Vagina (tissue), 2 donors: ENCODE measurements at regions not wholly inside any gene's neighbourhood (a gene's known extent, or its start where the extent isn't known, plus 50 kb on each side); places are given as distances from the start of the nearest gene placed in this dataset.

Source experiments
- DNase-seq, 2 donors: peaks; one replicate each; pipeline ENCODE4 v3.0.0-alpha.2; 2017; ENCODE audit errors: extremely low spot score in 2 of 2
- H3K27ac ChIP-seq: fragments of 200-600 bp; sonication (generic); one replicate; pipeline ENCODE4 v1.5.1; 2019
- H3K27me3 ChIP-seq: fragments of 200-600 bp; sonication (generic); one replicate; pipeline ENCODE4 v1.5.1; 2019
- H3K36me3 ChIP-seq, 2 donors: fragments of 200-600 bp; sonication (generic); one replicate each; pipeline ENCODE4 v1.5.1; 2017 to 2019
- H3K4me1 ChIP-seq: fragments of 200-600 bp; sonication (generic); one replicate; pipeline ENCODE4 v1.5.1; 2019
- H3K4me3 ChIP-seq, 2 donors: fragments of 200-600 bp; sonication (generic); 1 replicate in 1 of 2; 2 replicates in 1 of 2; pipeline ENCODE4 v1.5.1; 2016 to 2019
- H3K9me3 ChIP-seq: fragments of 200-600 bp; sonication (generic); one replicate; pipeline ENCODE4 v1.5.1; 2019
- POLR2A ChIP-seq, 2 donors: fragments of 450-650 bp; IDR thresholded peaks; one replicate each; pipeline ENCODE4 v1.6.1; 2017; ENCODE audit warnings: antibody characterized with exemption in 2 of 2, mild to moderate bottlenecking in 2 of 2, moderate library complexity in 2 of 2
- POLR2AphosphoS5 ChIP-seq, 2 donors: sonication (generic); formaldehyde crosslinking; IDR thresholded peaks; one replicate each; pipeline ENCODE4 v1.9.0; 2017; ENCODE audit warnings: antibody characterized with exemption in 2 of 2, mild to moderate bottlenecking in 2 of 2, low read depth in 1 of 2; ENCODE audit not compliant: insufficient read depth in 1 of 2
- intact Hi-C: fragments of 100-400 bp; cut with DNase I; formaldehyde crosslinking; loops from one replicate; pipeline ENCODE4 v1.15.1; 2023
- TF ChIP-seq, protein P1 (sequence below), 3 experiments: fragments of 450-650 bp in 2 of 3; fragments of 200-600 bp in 1 of 3; sonication (generic) in 1 of 3; IDR thresholded peaks; one replicate each; pipeline ENCODE4 v1.5.1; 2017 to 2019; ENCODE audit warnings: antibody characterized with exemption in 3 of 3, mild to moderate bottlenecking in 2 of 3, moderate library complexity in 2 of 3

DNA sequence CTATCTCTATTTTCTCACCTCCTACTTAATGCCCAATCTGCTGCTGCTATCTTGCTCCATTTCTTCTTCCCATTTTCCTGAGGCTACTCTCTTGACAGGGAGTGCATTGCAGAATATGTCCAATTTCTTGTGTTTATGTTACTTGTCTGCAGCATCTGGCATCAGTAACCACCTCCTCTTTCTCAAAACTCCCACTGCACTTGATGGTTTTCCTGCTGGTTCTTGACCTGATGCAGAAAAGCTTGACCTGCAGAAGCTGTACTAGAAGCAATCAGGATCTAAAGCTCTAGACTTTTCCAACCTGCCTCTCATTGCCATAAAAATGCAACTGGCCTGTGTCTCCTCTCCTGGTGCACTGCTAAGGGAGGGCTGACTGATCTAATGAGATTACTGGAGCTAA, 287.8 kb downstream of the ZEB1 start:
- H3K9me3 ChIP-seq: no peaks in the 10 kb centered on the region
- no peaks in the 10 kb centered on the region for H3K27me3 ChIP-seq
- DNase-seq: peak in 1 of 2 donors; percentile 60
- H3K4me1 ChIP-seq: peaks cover 42% of the 10 kb centered on the region
- no peak overlapping the region for H3K4me3 ChIP-seq
- TF ChIP-seq POLR2A (IDR thresholded peaks at IDR 0.05) (no peak), POLR2AphosphoS5 (IDR thresholded peaks at IDR 0.05; ENCODE audit: insufficient read depth in 1 of 2, low read depth in 1 of 2) (no peak)
- TF ChIP-seq, protein P1, sequence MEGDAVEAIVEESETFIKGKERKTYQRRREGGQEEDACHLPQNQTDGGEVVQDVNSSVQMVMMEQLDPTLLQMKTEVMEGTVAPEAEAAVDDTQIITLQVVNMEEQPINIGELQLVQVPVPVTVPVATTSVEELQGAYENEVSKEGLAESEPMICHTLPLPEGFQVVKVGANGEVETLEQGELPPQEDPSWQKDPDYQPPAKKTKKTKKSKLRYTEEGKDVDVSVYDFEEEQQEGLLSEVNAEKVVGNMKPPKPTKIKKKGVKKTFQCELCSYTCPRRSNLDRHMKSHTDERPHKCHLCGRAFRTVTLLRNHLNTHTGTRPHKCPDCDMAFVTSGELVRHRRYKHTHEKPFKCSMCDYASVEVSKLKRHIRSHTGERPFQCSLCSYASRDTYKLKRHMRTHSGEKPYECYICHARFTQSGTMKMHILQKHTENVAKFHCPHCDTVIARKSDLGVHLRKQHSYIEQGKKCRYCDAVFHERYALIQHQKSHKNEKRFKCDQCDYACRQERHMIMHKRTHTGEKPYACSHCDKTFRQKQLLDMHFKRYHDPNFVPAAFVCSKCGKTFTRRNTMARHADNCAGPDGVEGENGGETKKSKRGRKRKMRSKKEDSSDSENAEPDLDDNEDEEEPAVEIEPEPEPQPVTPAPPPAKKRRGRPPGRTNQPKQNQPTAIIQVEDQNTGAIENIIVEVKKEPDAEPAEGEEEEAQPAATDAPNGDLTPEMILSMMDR (IDR thresholded peaks at IDR 0.05): no peak
- intact Hi-C loops: no loop called here
- H3K27ac ChIP-seq: peak overlapping the region; percentile 20
- no peaks in the 10 kb centered on the region for H3K36me3 ChIP-seq

DNA sequence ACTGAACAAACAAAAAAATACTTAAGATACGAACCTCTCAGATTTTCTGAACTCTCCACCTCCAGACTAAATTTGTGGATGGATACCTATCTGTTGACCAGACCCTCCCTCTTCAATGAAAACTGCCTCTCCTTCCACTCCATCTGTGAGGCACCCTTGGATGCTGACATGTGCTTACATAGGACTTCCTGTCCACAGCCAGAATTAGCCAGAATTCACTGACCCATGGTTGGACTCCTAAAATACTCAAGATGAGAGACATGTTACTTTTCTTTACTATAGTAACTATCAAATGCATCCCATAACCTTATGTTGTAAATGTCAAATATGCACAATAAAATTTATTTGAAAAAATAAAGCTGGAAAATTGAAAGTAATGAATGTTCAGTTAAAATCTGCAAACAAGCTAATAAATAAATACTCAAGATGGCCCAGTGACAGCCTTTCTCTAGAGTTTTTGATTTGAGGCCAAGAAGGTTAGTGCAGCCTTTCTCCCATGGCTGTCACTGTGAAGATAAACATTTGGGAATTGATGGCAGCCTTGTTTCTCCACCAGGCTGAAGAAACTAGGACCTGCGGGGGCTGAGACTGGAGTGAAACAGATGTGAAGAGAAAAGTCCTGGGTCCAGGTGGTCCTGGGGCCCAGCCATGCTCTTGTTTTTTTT, 287.0 kb downstream of the ZEB1 start:
- peak overlapping the region; percentile 92 for H3K27ac ChIP-seq
- TF ChIP-seq, protein P1 (IDR thresholded peaks at IDR 0.05): no peak
- peak in 1 of 2 donors; percentile 69 for TF ChIP-seq POLR2AphosphoS5 (IDR thresholded peaks at IDR 0.05; ENCODE audit: insufficient read depth in 1 of 2, low read depth in 1 of 2)
- H3K4me3 ChIP-seq: no peak overlapping the region
- DNase-seq: peak in 1 of 2 donors; percentile 90
- peaks cover 43% of the 10 kb centered on the region for H3K4me1 ChIP-seq
- H3K27me3 ChIP-seq: no peaks in the 10 kb centered on the region
- intact Hi-C loops: no loop called here
- H3K9me3 ChIP-seq: no peaks in the 10 kb centered on the region
- no peaks in the 10 kb centered on the region for H3K36me3 ChIP-seq

DNA sequence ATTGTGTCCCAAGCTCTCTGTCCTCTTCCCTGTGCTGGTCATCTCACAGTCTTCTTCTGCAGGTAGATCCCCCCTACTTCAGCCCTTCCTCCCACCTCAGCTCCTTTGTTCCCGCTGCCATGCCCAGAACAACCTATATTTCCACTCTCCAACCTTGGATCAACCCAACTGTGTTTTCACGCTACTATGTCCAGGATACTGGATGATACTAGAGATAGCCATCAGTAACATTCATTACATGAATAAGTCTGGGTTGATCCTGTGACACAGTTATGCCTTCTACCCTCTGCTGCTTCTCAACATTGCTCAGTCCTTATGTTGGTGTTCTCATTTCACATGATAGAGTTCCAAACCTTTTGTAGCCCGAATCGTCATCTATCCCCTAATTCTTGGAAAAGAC, 286.4 kb downstream of the ZEB1 start:
- no peaks in the 10 kb centered on the region for H3K36me3 ChIP-seq
- H3K27ac ChIP-seq: peak overlapping the region; percentile 92
- peaks cover 43% of the 10 kb centered on the region for H3K4me1 ChIP-seq
- TF ChIP-seq POLR2A (IDR thresholded peaks at IDR 0.05) (no peak), POLR2AphosphoS5 (IDR thresholded peaks at IDR 0.05; ENCODE audit: insufficient read depth in 1 of 2, low read depth in 1 of 2) (no peak)
- TF ChIP-seq, protein P1 (IDR thresholded peaks at IDR 0.05): no peak
- H3K9me3 ChIP-seq: no peaks in the 10 kb centered on the region
- no peak overlapping the region for H3K4me3 ChIP-seq
- intact Hi-C loops: no loop called here
- no peak for DNase-seq
- H3K27me3 ChIP-seq: no peaks in the 10 kb centered on the region

DNA sequence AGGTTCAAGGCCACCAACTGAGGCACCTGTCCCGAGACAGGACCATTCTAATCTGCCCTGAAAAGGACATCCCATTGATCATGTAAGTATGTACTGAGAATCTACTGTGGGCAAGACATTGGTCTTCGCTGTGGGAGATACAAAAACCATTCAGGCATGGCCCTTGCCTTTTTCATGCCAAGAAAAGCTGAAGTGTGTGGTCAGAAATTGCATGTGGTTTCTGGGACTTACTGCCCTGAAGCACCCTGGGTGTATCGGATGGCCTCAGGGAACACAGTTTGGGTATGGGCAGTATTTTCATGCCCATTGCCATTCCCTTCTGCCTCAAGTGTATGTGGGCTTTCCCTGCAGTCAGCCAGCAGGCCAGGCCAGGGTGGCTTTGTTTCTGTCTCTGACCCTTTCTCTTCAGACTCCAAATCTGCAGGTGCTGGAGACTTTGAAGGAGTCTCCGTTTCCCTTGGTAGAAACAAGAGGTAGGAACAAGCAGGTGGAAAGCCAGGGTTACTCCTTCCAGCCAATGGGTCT, 285.7 kb downstream of the ZEB1 start:
- Histone ChIP-seq H3K27ac (peak overlapping the region; percentile 92), H3K4me3 (no peak overlapping the region), H3K27me3 (no peaks in the 10 kb centered on the region), H3K9me3 (no peaks in the 10 kb centered on the region), H3K4me1 (peaks cover 43% of the 10 kb centered on the region), H3K36me3 (no peaks in the 10 kb centered on the region)
- TF ChIP-seq, protein P1 (IDR thresholded peaks at IDR 0.05): no peak
- TF ChIP-seq POLR2A (IDR thresholded peaks at IDR 0.05): no peak
- no peak for TF ChIP-seq POLR2AphosphoS5 (IDR thresholded peaks at IDR 0.05; ENCODE audit: insufficient read depth in 1 of 2, low read depth in 1 of 2)
- intact Hi-C loops: loop anchor here (5.0 kb wide), 2 partner anchors 93 to 158 kb away; no protein-coding TSS in a partner anchor
- peak in 1 of 2 donors; percentile 86 for DNase-seq

DNA sequence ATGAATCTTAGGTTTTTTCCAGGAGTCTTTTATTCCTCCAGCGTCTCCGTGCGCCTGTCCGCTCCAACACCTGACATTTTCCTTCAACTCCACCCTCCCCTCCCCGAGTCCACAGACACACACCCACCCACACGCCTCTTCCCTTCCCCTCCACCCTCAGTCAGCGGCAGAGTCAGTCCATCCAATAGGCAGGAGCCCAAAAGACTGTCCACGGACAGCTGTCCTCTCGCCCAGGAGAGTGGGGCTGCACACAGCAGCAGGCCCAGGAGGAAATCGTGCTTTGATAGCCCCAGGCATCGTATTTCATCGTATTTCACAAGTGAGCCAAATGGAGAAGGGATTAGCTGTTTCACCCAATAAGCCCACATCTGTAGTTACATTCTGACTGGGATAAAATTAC, 285.1 kb downstream of the ZEB1 start:
- peak in 1 of 2 donors; percentile 91 for DNase-seq
- TF ChIP-seq, protein P1 (IDR thresholded peaks at IDR 0.05): no peak
- TF ChIP-seq POLR2AphosphoS5 (IDR thresholded peaks at IDR 0.05; ENCODE audit: insufficient read depth in 1 of 2, low read depth in 1 of 2) (no peak), POLR2A (IDR thresholded peaks at IDR 0.05) (no peak)
- peaks cover 43% of the 10 kb centered on the region for H3K4me1 ChIP-seq

More for the DNA sequence above, 285.1 kb downstream of the ZEB1 start:
- intact Hi-C loops: loop anchor here (5.0 kb wide), 2 partner anchors 93 to 158 kb away; no protein-coding TSS in a partner anchor
- H3K4me3 ChIP-seq: peak overlapping the region; percentile 60 to 74
- no peaks in the 10 kb centered on the region for H3K9me3 ChIP-seq
- H3K36me3 ChIP-seq: no peaks in the 10 kb centered on the region
- H3K27me3 ChIP-seq: no peaks in the 10 kb centered on the region
- H3K27ac ChIP-seq: peak overlapping the region; percentile 92
